ENCODE measurements at regions not wholly inside any gene's neighbourhood (a gene's known extent, or its start where the extent isn't known, plus 50 kb on each side); places are given as distances from the start of the nearest gene placed in this dataset.

- Histone ChIP-seq H3K4me1 (ENCODE audit: insufficient read depth, low read length) (no peaks in the 10 kb centered on the region), H3K9me3 (ENCODE audit: insufficient read depth, low read depth, low read length) (peaks cover 3% of the 10 kb centered on the region; the same call in 1 of the 2 replicates), H3K4me3 (ENCODE audit: low read length) (no peak overlapping the region), H3K27ac (ENCODE audit: low read length) (no peak overlapping the region), H3K9ac (ENCODE audit: low read depth, low read length) (no peak overlapping the region), H3K36me3 (ENCODE audit: insufficient read depth, low read depth, low read length) (no peaks in the 10 kb centered on the region), H3K27me3 (ENCODE audit: insufficient read depth, low read length) (no peaks in the 10 kb centered on the region)
Measured at GRCh38 chr18:45275367-45276113, 339.7 kb upstream of the SLC14A2 start.

- Histone ChIP-seq H3K27ac (ENCODE audit: low read length) (no peak overlapping the region), H3K9me3 (ENCODE audit: insufficient read depth, low read depth, low read length) (peaks cover 3% of the 10 kb centered on the region; the same call in 1 of the 2 replicates), H3K27me3 (ENCODE audit: insufficient read depth, low read length) (no peaks in the 10 kb centered on the region), H3K36me3 (ENCODE audit: insufficient read depth, low read depth, low read length) (no peaks in the 10 kb centered on the region), H3K9ac (ENCODE audit: low read depth, low read length) (no peak overlapping the region), H3K4me1 (ENCODE audit: insufficient read depth, low read length) (no peaks in the 10 kb centered on the region), H3K4me3 (ENCODE audit: low read length) (no peak overlapping the region)
Measured at GRCh38 chr18:45276878-45277277, 338.4 kb upstream of the SLC14A2 start.

- H3K9ac ChIP-seq (ENCODE audit: low read depth, low read length) = no peak overlapping the region
- H3K4me1 ChIP-seq (ENCODE audit: insufficient read depth, low read length) = no peaks in the 10 kb centered on the region
- H3K27ac ChIP-seq (ENCODE audit: low read length) = no peak overlapping the region
- peaks cover 3% of the 10 kb centered on the region; the same call in 1 of the 2 replicates for H3K9me3 ChIP-seq (ENCODE audit: insufficient read depth, low read depth, low read length)
- H3K27me3 ChIP-seq (ENCODE audit: insufficient read depth, low read length) = no peaks in the 10 kb centered on the region
- H3K36me3 ChIP-seq (ENCODE audit: insufficient read depth, low read depth, low read length) = no peaks in the 10 kb centered on the region
- H3K4me3 ChIP-seq (ENCODE audit: low read length) = no peak overlapping the region
Measured at GRCh38 chr18:45277908-45278307, 337.4 kb upstream of the SLC14A2 start.

GRCh38 chr18:45280481-45281276, 334.6 kb upstream of the SLC14A2 start:
- Histone ChIP-seq H3K9me3 (ENCODE audit: insufficient read depth, low read depth, low read length) (no peaks in the 10 kb centered on the region), H3K4me1 (ENCODE audit: insufficient read depth, low read length) (no peaks in the 10 kb centered on the region), H3K9ac (ENCODE audit: low read depth, low read length) (no peak overlapping the region), H3K36me3 (ENCODE audit: insufficient read depth, low read depth, low read length) (no peaks in the 10 kb centered on the region), H3K27ac (ENCODE audit: low read length) (no peak overlapping the region), H3K27me3 (ENCODE audit: insufficient read depth, low read length) (no peaks in the 10 kb centered on the region), H3K4me3 (ENCODE audit: low read length) (no peak overlapping the region)

- H3K9me3 ChIP-seq (ENCODE audit: insufficient read depth, low read depth, low read length) = no peaks in the 10 kb centered on the region
- no peaks in the 10 kb centered on the region for H3K27me3 ChIP-seq (ENCODE audit: insufficient read depth, low read length)
- H3K9ac ChIP-seq (ENCODE audit: low read depth, low read length) = no peak overlapping the region
Measured at GRCh38 chr18:45282101-45282812, 333.0 kb upstream of the SLC14A2 start.

GRCh38 chr18:45284174-45284573, 331.1 kb upstream of the SLC14A2 start:
- Histone ChIP-seq H3K36me3 (ENCODE audit: insufficient read depth, low read depth, low read length) (no peaks in the 10 kb centered on the region), H3K9me3 (ENCODE audit: insufficient read depth, low read depth, low read length) (no peaks in the 10 kb centered on the region), H3K27me3 (ENCODE audit: insufficient read depth, low read length) (no peaks in the 10 kb centered on the region), H3K27ac (ENCODE audit: low read length) (no peak overlapping the region), H3K9ac (ENCODE audit: low read depth, low read length) (no peak overlapping the region), H3K4me1 (ENCODE audit: insufficient read depth, low read length) (no peaks in the 10 kb centered on the region), H3K4me3 (ENCODE audit: low read length) (no peak overlapping the region)

More at GRCh38 chr18:45282101-45282812, 333.0 kb upstream of the SLC14A2 start:
- H3K4me3 ChIP-seq (ENCODE audit: low read length) = no peak overlapping the region
- H3K36me3 ChIP-seq (ENCODE audit: insufficient read depth, low read depth, low read length) = no peaks in the 10 kb centered on the region
- H3K27ac ChIP-seq (ENCODE audit: low read length) = no peak overlapping the region
- H3K4me1 ChIP-seq (ENCODE audit: insufficient read depth, low read length) = no peaks in the 10 kb centered on the region

GRCh38 chr18:45284851-45285250, 330.4 kb upstream of the SLC14A2 start:
- H3K9ac ChIP-seq (ENCODE audit: low read depth, low read length) = no peak overlapping the region
- H3K27me3 ChIP-seq (ENCODE audit: insufficient read depth, low read length) = no peaks in the 10 kb centered on the region

GRCh38 chr18:45285251-45285650, 330.0 kb upstream of the SLC14A2 start:
- no peaks in the 10 kb centered on the region for H3K36me3 ChIP-seq (ENCODE audit: insufficient read depth, low read depth, low read length)
- no peaks in the 10 kb centered on the region for H3K27me3 ChIP-seq (ENCODE audit: insufficient read depth, low read length)
- H3K9me3 ChIP-seq (ENCODE audit: insufficient read depth, low read depth, low read length) = no peaks in the 10 kb centered on the region
- H3K27ac ChIP-seq (ENCODE audit: low read length) = no peak overlapping the region
- no peak overlapping the region for H3K4me3 ChIP-seq (ENCODE audit: low read length)
- no peak overlapping the region for H3K9ac ChIP-seq (ENCODE audit: low read depth, low read length)
- no peaks in the 10 kb centered on the region for H3K4me1 ChIP-seq (ENCODE audit: insufficient read depth, low read length)

More at GRCh38 chr18:45284851-45285250, 330.4 kb upstream of the SLC14A2 start:
- Histone ChIP-seq H3K4me3 (ENCODE audit: low read length) (no peak overlapping the region), H3K9me3 (ENCODE audit: insufficient read depth, low read depth, low read length) (no peaks in the 10 kb centered on the region), H3K4me1 (ENCODE audit: insufficient read depth, low read length) (no peaks in the 10 kb centered on the region), H3K36me3 (ENCODE audit: insufficient read depth, low read depth, low read length) (no peaks in the 10 kb centered on the region), H3K27ac (ENCODE audit: low read length) (no peak overlapping the region)

GRCh38 chr18:45286431-45286830, 328.8 kb upstream of the SLC14A2 start:
- Histone ChIP-seq H3K36me3 (ENCODE audit: insufficient read depth, low read depth, low read length) (no peaks in the 10 kb centered on the region), H3K27me3 (ENCODE audit: insufficient read depth, low read length) (no peaks in the 10 kb centered on the region), H3K27ac (ENCODE audit: low read length) (no peak overlapping the region), H3K4me3 (ENCODE audit: low read length) (no peak overlapping the region), H3K4me1 (ENCODE audit: insufficient read depth, low read length) (no peaks in the 10 kb centered on the region), H3K9me3 (ENCODE audit: insufficient read depth, low read depth, low read length) (no peaks in the 10 kb centered on the region), H3K9ac (ENCODE audit: low read depth, low read length) (no peak overlapping the region)

- Histone ChIP-seq H3K27ac (ENCODE audit: low read length) (no peak overlapping the region), H3K4me3 (ENCODE audit: low read length) (no peak overlapping the region), H3K36me3 (ENCODE audit: insufficient read depth, low read depth, low read length) (no peaks in the 10 kb centered on the region), H3K27me3 (ENCODE audit: insufficient read depth, low read length) (no peaks in the 10 kb centered on the region), H3K9me3 (ENCODE audit: insufficient read depth, low read depth, low read length) (no peaks in the 10 kb centered on the region), H3K9ac (ENCODE audit: low read depth, low read length) (no peak overlapping the region), H3K4me1 (ENCODE audit: insufficient read depth, low read length) (no peaks in the 10 kb centered on the region)
Measured at GRCh38 chr18:45287531-45287930, 327.7 kb upstream of the SLC14A2 start.

- Histone ChIP-seq H3K4me3 (ENCODE audit: low read length) (no peak overlapping the region), H3K9me3 (ENCODE audit: insufficient read depth, low read depth, low read length) (no peaks in the 10 kb centered on the region), H3K36me3 (ENCODE audit: insufficient read depth, low read depth, low read length) (no peaks in the 10 kb centered on the region), H3K27me3 (ENCODE audit: insufficient read depth, low read length) (no peaks in the 10 kb centered on the region), H3K27ac (ENCODE audit: low read length) (no peak overlapping the region), H3K4me1 (ENCODE audit: insufficient read depth, low read length) (no peaks in the 10 kb centered on the region), H3K9ac (ENCODE audit: low read depth, low read length) (no peak overlapping the region)
Measured at GRCh38 chr18:45290364-45290763, 324.9 kb upstream of the SLC14A2 start.

Data from iPS-20b (cell line).